GM19351 (cell line): ENCODE measurements at regions not wholly inside any gene's neighbourhood (a gene's known extent, or its start where the extent isn't known, plus 50 kb on each side); places are given as distances from the start of the nearest gene placed in this dataset.

ENCODE experiments used
- ATAC-seq: cut with Tn5 transposase; IDR thresholded peaks from one replicate; pipeline ENCODE4 v1.9.1; 2021; ENCODE audit warnings: mild to moderate bottlenecking, moderate library complexity; ENCODE audit not compliant: unreplicated experiment

DNA sequence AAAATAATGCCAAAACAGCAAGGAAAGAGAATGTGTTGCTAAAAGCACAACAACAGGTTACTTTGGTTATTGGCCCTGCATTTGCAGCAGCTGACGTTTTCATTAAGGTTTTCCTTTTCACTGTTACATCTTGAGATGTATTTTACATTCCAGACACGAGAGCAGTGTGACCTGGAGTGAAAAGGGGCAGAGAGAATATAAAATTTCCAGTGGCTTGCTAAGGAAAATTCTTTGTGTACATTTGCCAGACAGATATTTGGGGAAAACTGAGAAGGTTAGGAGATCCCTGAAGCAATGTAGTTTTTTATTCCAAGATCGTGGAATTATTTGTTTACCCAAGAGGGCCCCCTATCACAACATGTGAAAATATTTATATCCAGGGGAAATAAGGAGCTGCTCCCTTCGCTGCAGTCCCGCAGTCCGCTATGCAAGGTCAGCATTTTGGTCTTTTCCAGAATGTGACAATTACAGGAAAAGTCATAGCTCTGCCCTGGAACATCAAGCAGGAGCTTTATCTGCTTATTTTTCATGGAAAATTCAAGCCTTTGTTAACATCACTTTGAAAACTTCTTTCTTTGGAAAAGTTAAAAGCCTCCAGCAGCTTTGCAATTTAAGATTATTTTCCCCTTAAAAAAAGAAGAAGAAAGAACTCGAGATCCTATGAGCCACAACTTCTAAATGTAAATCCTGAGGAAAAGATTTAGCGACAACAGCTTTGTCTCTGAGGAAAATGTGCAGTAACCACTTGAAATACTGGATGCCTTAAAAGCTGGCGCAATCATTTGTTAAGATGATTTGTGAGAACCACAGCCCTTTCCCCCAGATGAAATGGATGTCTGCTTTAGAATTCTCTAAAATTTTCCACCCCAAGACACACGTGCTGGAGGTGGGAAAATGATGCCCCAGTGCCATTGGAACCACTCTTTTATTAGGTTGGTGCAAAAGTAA is 256.4 kb upstream of the TPM1 start:
- no peak for ATAC-seq

DNA sequence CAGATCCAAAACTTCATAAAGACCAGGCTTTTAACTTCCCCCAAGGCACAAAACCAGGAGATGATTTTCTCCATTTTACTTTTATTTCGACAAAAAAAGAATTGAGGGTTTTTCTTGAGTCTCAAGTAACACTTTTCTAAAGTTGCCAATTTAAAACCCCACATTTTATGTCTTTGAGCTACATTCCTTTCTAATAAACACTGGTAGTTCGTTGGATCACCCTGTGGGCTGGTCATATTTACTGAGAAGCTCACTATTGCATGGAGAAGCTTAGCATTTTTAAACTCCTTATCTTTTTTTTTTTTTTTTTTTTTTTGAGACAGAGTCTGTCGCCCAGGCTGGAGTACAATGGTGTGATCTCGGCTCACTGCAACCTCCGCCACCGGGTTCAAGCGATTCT is 255.1 kb upstream of the TPM1 start:
- ATAC-seq: no peak

- no peak for ATAC-seq
Observed at GRCh38 chr15:62788224-62788623, 254.3 kb upstream of the TPM1 start.

DNA sequence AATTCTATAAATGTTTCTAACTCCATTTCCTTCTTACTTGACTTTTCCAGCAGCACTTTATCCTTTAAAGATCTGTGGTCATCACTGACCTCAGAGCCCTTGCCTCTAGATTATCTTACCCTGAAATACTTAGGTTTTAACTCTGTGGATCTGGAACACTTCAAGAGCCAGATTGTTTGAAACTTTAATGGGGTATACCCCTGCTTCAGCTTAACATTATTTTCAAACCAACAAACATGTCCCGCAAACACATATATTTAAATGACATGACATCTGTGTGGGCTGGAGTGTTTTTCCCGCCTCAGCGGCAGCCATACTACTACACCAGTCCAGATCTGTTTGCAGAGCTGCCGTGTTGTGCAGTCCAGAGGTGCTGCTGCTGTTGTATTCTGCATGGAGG is 252.0 kb upstream of the TPM1 start:
- no peak for ATAC-seq

GRCh38 chr15:62791694-62792093 is 250.9 kb upstream of the TPM1 start:
- ATAC-seq: no peak

GRCh38 chr15:62792986-62793751 is 249.4 kb upstream of the TPM1 start:
- no peak for ATAC-seq

- ATAC-seq: no peak
Observed at GRCh38 chr15:62793752-62794144, 248.8 kb upstream of the TPM1 start.

DNA sequence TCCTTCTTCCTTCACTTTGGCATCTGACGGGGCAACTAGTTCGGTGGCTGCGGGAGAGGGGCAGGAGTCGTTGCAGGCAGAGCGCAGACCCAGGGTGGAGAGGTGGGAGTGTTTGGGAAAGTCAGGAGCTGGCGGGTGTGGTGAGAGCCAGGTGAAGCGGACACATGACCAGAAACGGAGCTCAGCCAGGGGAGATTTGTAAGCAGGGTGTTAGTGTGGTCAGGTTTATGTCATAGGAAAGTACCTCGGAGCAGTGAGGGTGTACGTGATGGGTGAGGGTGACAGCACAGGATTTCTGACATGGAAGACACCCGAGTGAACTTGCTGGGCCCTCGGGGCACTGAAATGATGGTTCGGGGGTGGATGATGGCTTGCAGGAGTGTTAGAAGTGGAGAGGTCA is 247.4 kb upstream of the TPM1 start:
- ATAC-seq: no peak

GRCh38 chr15:62795700-62796695 is 246.5 kb upstream of the TPM1 start:
- ATAC-seq: no peak

DNA sequence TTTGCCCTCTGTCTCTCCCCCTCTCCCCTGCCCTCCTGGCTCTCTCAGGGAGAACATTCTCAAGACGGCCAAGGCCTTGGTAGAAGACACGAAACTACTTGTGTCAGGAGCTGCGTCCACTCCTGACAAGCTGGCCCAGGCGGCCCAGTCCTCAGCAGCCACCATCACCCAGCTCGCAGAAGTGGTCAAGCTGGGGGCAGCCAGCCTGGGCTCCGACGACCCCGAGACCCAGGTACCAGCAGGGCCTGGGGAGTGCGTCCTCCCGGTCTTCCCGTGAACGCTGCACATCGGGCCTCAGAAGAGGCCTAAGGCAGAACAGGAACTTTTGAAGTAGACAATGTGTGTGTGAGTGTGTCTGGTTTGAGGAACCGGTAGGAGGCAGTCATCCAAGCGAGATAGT is 245.4 kb upstream of the TPM1 start:
- no peak for ATAC-seq

DNA sequence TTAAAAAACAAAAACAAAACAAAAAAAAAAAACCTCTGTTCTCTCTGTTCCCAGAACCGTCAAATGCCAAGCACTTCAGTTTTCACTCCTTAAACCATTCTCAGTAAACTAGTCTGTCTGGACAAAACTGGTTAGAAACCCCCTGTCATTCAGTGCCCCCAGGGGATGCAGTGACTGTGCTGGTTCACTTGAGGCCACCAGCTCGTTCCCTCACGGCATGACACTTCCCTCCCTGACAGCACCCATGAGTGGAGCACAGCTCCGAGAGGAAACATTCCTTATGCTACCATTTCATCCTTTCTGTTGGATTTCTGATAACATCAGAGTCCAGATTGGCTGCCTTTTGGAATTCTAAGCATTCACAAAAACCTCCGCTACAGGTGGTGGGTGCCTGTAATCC is 244.0 kb upstream of the TPM1 start:
- ATAC-seq: no peak

GRCh38 chr15:62799037-62799436 is 243.5 kb upstream of the TPM1 start:
- no peak for ATAC-seq

- no peak for ATAC-seq
Observed at GRCh38 chr15:62799919-62800318, 242.6 kb upstream of the TPM1 start.

DNA sequence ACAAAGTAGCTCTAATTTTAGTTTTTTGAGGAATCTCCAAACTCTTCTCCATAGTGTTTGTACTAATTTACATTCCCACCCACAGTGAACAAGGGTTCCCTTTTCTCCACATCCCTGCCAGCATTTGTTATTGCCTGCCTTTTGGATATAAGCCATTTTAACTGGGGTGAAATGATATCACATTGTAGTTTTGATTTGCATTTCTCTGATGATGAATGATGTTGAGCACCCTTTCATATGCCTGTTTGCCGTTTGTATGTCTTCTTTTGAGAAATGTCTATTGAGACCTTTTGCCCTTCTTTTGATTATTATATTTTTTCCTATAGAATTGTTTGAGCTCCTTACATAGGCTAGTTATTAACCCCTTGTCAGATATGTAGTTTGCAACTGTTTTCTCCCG is 239.9 kb upstream of the TPM1 start:
- no peak for ATAC-seq

- ATAC-seq: no peak
Observed at GRCh38 chr15:62803856-62804400, 238.6 kb upstream of the TPM1 start.

DNA sequence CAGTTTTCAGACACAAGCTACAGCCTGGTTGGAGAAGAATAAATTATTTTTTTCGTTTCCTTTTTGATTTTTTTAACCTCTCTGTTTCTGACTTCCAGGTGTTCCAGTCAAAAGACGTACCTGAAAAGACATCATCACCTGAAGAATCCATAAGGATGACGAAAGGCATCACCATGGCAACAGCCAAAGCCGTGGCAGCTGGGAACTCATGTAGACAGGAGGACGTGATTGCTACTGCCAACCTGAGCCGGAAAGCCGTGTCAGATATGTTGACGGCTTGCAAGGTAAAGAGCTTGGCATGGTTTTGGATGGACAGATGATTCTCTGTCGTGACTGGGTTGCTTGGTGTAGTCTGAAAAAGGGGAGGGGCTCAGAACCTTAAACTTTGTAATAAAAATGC is 237.0 kb upstream of the TPM1 start:
- ATAC-seq: no peak

GRCh38 chr15:62807539-62808130 is 234.9 kb upstream of the TPM1 start:
- no peak for ATAC-seq

DNA sequence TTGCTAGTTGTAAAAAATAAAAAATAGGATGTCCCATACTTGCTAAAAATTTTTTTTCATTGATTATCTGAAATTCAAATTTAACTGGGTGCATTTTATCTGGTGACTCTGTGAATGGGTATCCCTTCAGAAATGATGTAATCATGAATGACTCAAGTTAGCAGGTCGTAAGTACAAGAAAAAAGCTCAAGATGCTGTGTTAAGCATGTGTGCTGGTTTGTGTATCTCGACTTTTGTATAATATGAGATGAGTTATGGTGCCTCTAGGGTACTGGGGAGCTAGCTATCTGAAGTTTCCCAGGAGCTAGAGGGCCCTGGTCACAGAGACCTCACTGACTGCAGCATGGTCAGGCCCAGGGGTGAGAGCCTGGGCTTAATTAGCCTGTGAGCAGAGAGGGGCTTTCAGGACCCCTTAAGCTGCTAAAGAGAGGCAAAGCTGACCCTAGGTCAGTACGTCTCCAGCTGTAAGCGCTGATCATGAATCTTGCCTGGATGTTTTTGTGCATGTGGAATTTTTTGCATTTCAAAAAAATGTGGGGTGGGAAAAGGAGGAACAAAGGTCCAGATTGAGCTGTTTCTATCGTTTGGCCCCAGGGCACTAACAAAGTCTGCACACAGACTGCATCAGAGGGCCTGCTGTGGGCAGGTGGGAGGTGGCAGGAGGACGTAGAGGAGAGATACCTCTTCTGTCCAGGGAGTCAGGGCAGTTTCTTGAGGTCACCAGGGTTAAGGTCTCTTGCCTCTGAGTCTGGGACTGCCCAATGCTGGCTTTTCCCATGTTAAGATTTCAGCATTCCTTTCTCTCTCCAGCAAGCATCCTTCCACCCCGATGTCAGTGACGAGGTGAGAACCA is 233.2 kb upstream of the TPM1 start:
- ATAC-seq: no peak

GRCh38 chr15:62809968-62810260 is 232.6 kb upstream of the TPM1 start:
- no peak for ATAC-seq

DNA sequence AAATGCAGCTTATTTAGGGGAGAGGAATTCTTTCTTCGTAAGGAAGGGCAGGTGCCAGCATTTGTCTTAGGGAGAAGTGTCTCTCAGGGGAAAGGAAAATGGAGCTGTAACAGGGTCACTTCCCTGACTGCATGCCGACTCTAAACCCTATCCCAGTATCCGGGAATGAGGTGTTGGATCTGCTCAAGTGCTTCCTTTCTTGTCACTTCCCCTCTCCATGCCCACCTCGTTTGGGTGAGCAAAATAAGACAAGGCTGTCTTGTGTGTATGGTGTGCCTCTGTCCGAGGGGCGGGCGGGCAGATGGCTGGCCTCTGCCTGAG is 230.1 kb upstream of the TPM1 start:
- ATAC-seq: no peak
